Vagina (tissue), 2 donors: ENCODE measurements at regions not wholly inside any gene's neighbourhood (a gene's known extent, or its start where the extent isn't known, plus 50 kb on each side); places are given as distances from the start of the nearest gene placed in this dataset.

Experiments
- CTCF ChIP-seq, 3 experiments: fragments of 450-650 bp in 2 of 3; fragments of 200-600 bp in 1 of 3; sonication (generic) in 1 of 3; IDR thresholded peaks; one replicate each; pipeline ENCODE4 v1.5.1; 2017 to 2019; ENCODE audit warnings: antibody characterized with exemption in 3 of 3, mild to moderate bottlenecking in 2 of 3, moderate library complexity in 2 of 3
- POLR2A ChIP-seq, 2 donors: fragments of 450-650 bp; IDR thresholded peaks; one replicate each; pipeline ENCODE4 v1.6.1; 2017; ENCODE audit warnings: antibody characterized with exemption in 2 of 2, mild to moderate bottlenecking in 2 of 2, moderate library complexity in 2 of 2
- POLR2AphosphoS5 ChIP-seq, 2 donors: sonication (generic); formaldehyde crosslinking; IDR thresholded peaks; one replicate each; pipeline ENCODE4 v1.9.0; 2017; ENCODE audit warnings: antibody characterized with exemption in 2 of 2, mild to moderate bottlenecking in 2 of 2, low read depth in 1 of 2; ENCODE audit not compliant: insufficient read depth in 1 of 2

- TF ChIP-seq POLR2AphosphoS5 (IDR thresholded peaks at IDR 0.05; ENCODE audit: insufficient read depth in 1 of 2, low read depth in 1 of 2) (no peak), CTCF (IDR thresholded peaks at IDR 0.05) (no peak), POLR2A (IDR thresholded peaks at IDR 0.05) (no peak)
Observed at GRCh38 chr14:51442513-51443175, 202.6 kb downstream of the TMX1 start.
